Loucy (cell line): ENCODE measurements at regions not wholly inside any gene's neighbourhood (a gene's known extent, or its start where the extent isn't known, plus 50 kb on each side); places are given as distances from the start of the nearest gene placed in this dataset.

Experiments used
- EZH2phosphoT487 ChIP-seq: fragments of 200-600 bp; IDR thresholded peaks from 2 replicates; pipeline ENCODE4 v1.6.1; 2018; ENCODE audit warnings: antibody characterized with exemption, mild to moderate bottlenecking, moderate library complexity, borderline replicate concordance
- TF ChIP-seq, protein P1 (sequence below): fragments of 200-600 bp; sonication (generic); conservative IDR thresholded peaks from 2 replicates; pipeline ENCODE4 v1.5.1; 2014; ENCODE audit warnings: mild to moderate bottlenecking, antibody characterized with exemption, low read length

DNA sequence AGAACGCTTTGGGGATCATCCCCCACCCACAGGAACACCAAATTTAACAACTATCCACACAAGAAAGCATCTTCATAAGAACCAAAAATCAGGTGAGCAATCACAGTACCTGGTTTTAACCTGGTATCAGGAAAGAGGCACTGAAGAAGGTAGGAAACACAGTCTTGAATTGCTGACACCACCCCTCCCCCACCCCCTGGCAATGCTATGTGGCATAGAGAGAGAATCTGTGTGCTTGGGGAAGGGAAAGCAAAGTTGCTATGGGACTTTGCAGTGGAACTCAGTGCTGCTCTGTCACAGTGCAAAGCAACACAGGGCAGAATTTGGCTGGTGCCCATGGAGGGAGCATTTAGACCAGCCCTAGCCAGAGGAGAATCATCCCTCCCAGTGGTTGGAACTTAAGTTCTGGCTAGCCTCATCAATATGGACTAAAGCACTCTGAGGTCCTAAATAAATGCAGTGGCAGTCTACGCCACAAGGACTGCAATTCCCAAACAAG, 565.5 kb downstream of the EPM2A start:
- TF ChIP-seq, protein P1, sequence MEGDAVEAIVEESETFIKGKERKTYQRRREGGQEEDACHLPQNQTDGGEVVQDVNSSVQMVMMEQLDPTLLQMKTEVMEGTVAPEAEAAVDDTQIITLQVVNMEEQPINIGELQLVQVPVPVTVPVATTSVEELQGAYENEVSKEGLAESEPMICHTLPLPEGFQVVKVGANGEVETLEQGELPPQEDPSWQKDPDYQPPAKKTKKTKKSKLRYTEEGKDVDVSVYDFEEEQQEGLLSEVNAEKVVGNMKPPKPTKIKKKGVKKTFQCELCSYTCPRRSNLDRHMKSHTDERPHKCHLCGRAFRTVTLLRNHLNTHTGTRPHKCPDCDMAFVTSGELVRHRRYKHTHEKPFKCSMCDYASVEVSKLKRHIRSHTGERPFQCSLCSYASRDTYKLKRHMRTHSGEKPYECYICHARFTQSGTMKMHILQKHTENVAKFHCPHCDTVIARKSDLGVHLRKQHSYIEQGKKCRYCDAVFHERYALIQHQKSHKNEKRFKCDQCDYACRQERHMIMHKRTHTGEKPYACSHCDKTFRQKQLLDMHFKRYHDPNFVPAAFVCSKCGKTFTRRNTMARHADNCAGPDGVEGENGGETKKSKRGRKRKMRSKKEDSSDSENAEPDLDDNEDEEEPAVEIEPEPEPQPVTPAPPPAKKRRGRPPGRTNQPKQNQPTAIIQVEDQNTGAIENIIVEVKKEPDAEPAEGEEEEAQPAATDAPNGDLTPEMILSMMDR = no peak
- TF ChIP-seq EZH2phosphoT487 = no peak
